CD4-positive, alpha-beta memory T cell (primary cell): ENCODE measurements at regions not wholly inside any gene's neighbourhood (a gene's known extent, or its start where the extent isn't known, plus 50 kb on each side); places are given as distances from the start of the nearest gene placed in this dataset.

Experiments
- CTCF ChIA-PET: fragments of 350-600 bp; sonication (Branson Sonifier 250); formaldehyde crosslinking; loops from one replicate; lab custom pipeline; 2021; ENCODE audit warnings: inconsistent platforms; ENCODE audit not compliant: partially characterized antibody; lab: Charles Lee
- POLR2A ChIA-PET: fragments of 350-600 bp; sonication (Branson Sonifier 250); formaldehyde crosslinking; loops from one replicate; lab custom pipeline; 2021; ENCODE audit not compliant: partially characterized antibody; lab: Charles Lee
- DNase-seq, 5 donors: peaks; one replicate each; pipeline versions ENCODE4 v3.0.0 to v3.0.0-alpha.2; 2020 to 2022; ENCODE audit warnings: mixed read lengths in 1 of 5
- H3K27ac ChIP-seq: one replicate; pipeline ENCODE4 v1.7.0; 2013; ENCODE audit warnings: low read depth, low read length
- H3K27me3 ChIP-seq: 2 replicates; pipeline ENCODE4 v1.7.0; 2013; ENCODE audit warnings: mild to moderate bottlenecking, low read length, moderate library complexity; ENCODE audit not compliant: insufficient read depth
- H3K36me3 ChIP-seq: 2 replicates; pipeline ENCODE4 v1.7.0; 2013; ENCODE audit warnings: mild to moderate bottlenecking, low read length, moderate library complexity; ENCODE audit not compliant: insufficient read depth
- H3K4me1 ChIP-seq: 2 replicates; pipeline ENCODE4 v1.7.0; 2013; ENCODE audit warnings: mild to moderate bottlenecking, low read length, moderate library complexity; ENCODE audit not compliant: insufficient read depth
- H3K4me3 ChIP-seq, 2 donors: one replicate each; pipeline ENCODE4 v1.7.0; 2013; ENCODE audit warnings: low read length in 2 of 2, mild to moderate bottlenecking in 1 of 2
- H3K9me3 ChIP-seq, 2 donors: one replicate each; pipeline ENCODE4 v1.7.0; 2013; ENCODE audit warnings: low read length in 2 of 2, control low read depth in 1 of 2; ENCODE audit not compliant: control insufficient read depth in 1 of 2
- H3K27ac Mint-ChIP-seq, 7 donors: one replicate each; pipeline ENCODE4 v1.8.0; 2020 to 2021; ENCODE audit warnings: mixed read lengths in 7 of 7, mild to moderate bottlenecking in 6 of 7, inconsistent platforms in 3 of 7, moderate library complexity in 3 of 7
- H3K27me3 Mint-ChIP-seq, 2 donors: one replicate each; pipeline ENCODE4 v1.8.0; 2020 to 2021; ENCODE audit warnings: mixed read lengths in 2 of 2
- H3K36me3 Mint-ChIP-seq, 2 donors: one replicate each; pipeline ENCODE4 v1.8.0; 2020 to 2021; ENCODE audit warnings: mixed read lengths in 2 of 2, inconsistent platforms in 1 of 2, mild to moderate bottlenecking in 1 of 2
- H3K4me1 Mint-ChIP-seq, 4 donors: one replicate each; pipeline ENCODE4 v1.8.0; 2020 to 2021; ENCODE audit warnings: mixed read lengths in 4 of 4, mild to moderate bottlenecking in 1 of 4
- H3K4me3 Mint-ChIP-seq, 8 donors: one replicate each; pipeline ENCODE4 v1.8.0; 2020 to 2021; ENCODE audit warnings: mixed read lengths in 8 of 8, mild to moderate bottlenecking in 7 of 8, moderate library complexity in 6 of 8, inconsistent platforms in 3 of 8
- H3K9me3 Mint-ChIP-seq, 8 donors: one replicate each; pipeline ENCODE4 v1.8.0; 2020 to 2021; ENCODE audit warnings: mixed read lengths in 8 of 8, mild to moderate bottlenecking in 5 of 8, inconsistent platforms in 3 of 8, moderate library complexity in 1 of 8
- intact Hi-C: fragments of 100-400 bp; cut with micrococcal nuclease; formaldehyde crosslinking; loops from one replicate; pipeline ENCODE4 v1.15.1; 2023

DNA sequence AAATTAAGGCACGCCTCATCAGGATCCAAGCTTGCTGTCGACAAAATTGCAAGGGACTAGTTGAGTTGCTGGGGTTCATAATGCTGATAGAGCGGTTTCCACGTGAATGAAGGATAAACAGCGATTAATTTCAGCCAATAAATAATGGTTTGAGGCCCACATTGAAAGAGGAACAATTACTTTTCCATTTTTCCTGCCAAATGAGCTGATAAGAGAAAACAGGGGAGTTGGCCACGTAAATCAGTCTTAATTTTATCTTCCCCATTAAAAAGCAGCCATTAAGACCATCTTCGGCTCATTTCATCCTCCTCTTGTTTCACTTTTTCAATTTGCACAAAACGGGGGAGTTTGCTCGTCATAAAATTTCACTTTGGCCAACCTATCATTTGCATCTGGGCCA lies 235.5 kb upstream of the RRP15 start:
- Mint-ChIP-seq H3K27ac (no peak overlapping the region), H3K4me3 (no peak overlapping the region), H3K9me3 (peaks cover 0 to 3% (median 0%) of the 10 kb centered on the region in 8 donors), H3K27me3 (peaks cover 0 to 2% of the 10 kb centered on the region in 2 donors), H3K36me3 (no peaks in the 10 kb centered on the region), H3K4me1 (no peaks in the 10 kb centered on the region)
- Histone ChIP-seq H3K4me1 (no peaks in the 10 kb centered on the region), H3K9me3 (no peaks in the 10 kb centered on the region), H3K27ac (no peak overlapping the region), H3K27me3 (no peaks in the 10 kb centered on the region), H3K4me3 (no peak overlapping the region), H3K36me3 (no peaks in the 10 kb centered on the region)
- CTCF ChIA-PET, result no interaction called here
- intact Hi-C loops, result no loop called here
- no peak for DNase-seq
- POLR2A ChIA-PET, result no interaction called here

DNA sequence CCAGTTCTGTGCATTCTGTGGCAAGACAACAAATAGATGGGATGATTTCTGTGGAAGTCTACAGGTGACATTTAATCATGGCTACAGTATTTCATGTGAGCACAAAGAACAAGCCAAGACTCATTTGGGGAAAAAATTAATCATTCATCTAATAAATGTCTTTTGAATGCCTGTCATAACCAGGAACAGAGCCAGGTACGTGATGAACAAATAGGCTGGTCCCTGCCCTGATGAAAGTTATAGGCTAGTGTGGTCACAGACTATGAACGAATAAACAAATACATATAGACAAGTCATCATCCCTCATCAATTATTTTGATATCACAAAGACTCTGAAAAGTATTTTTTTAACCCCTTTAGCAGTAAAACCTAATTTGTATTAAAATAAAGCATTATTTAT lies 226.4 kb upstream of the RRP15 start:
- H3K9me3 Mint-ChIP-seq, result peaks cover 0 to 5% (median 0%) of the 10 kb centered on the region in 8 donors
- no peaks in the 10 kb centered on the region for H3K36me3 Mint-ChIP-seq
- no peak overlapping the region for H3K27ac Mint-ChIP-seq
- CTCF ChIA-PET, result no interaction called here
- H3K27me3 Mint-ChIP-seq, result peaks cover 0 to 1% of the 10 kb centered on the region in 2 donors
- Histone ChIP-seq H3K9me3 (no peaks in the 10 kb centered on the region), H3K27me3 (no peaks in the 10 kb centered on the region), H3K4me3 (no peak overlapping the region), H3K27ac (no peak overlapping the region), H3K4me1 (no peaks in the 10 kb centered on the region), H3K36me3 (no peaks in the 10 kb centered on the region)
- intact Hi-C loops, result no loop called here
- no peaks in the 10 kb centered on the region for H3K4me1 Mint-ChIP-seq
- no peak overlapping the region for H3K4me3 Mint-ChIP-seq
- DNase-seq, result no peak
- POLR2A ChIA-PET, result no interaction called here

DNA sequence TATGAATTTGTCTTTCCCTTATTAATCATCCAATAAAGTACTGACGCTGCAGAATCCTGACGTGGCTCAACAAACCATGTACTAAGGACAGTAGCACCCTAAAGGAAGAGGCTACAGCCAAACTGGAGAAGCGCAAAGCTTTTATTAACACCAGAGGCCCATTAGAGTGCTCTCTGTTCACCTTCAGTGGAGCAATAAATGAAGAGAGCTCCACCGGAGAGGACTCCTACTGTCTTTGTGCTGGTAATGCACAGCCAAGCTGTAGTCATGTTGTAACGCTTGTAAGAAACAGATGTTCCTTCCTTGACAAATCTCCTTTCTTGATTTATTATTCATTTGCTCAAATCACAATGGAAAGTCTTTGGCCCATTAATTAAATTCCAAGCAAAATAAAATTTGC lies 220.7 kb upstream of the RRP15 start:
- Mint-ChIP-seq H3K4me1 (no peaks in the 10 kb centered on the region), H3K27me3 (peaks cover 0 to 1% of the 10 kb centered on the region in 2 donors), H3K36me3 (no peaks in the 10 kb centered on the region), H3K4me3 (no peak overlapping the region), H3K27ac (no peak overlapping the region), H3K9me3 (peaks cover 0 to 5% (median 2%) of the 10 kb centered on the region in 8 donors)
- DNase-seq, result no peak
- H3K4me3 ChIP-seq, result no peak overlapping the region
- intact Hi-C loops, result no loop called here
- no peak overlapping the region for H3K27ac ChIP-seq
- H3K27me3 ChIP-seq, result no peaks in the 10 kb centered on the region
- ChIA-PET POLR2A (no interaction called here), CTCF (no interaction called here)
- no peaks in the 10 kb centered on the region for H3K4me1 ChIP-seq
- no peaks in the 10 kb centered on the region for H3K36me3 ChIP-seq
- no peaks in the 10 kb centered on the region for H3K9me3 ChIP-seq

DNA sequence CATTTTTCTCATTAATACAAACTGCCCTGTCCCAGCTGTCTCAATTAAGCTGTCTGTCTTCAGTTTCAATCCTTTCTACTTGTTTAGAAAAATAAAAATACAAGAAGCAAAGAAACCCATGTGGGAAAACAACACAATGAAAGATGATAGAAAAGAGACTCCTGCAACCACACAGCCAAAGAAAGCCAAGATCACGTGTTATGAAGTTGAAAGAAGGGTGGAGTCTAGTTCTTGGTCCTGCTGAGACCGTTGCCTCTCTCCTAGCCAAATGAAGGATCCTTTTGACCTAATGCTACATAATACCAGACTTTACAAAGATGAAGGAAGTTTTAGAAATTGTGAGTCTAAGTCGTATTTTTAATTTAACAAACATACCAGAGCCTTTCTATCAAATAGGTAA lies 218.8 kb upstream of the RRP15 start:
- H3K36me3 ChIP-seq, result no peaks in the 10 kb centered on the region
- DNase-seq, result no peak
- H3K27ac Mint-ChIP-seq, result no peak overlapping the region
- H3K27me3 ChIP-seq, result no peaks in the 10 kb centered on the region
- H3K27ac ChIP-seq, result no peak overlapping the region
- no peak overlapping the region for H3K4me3 Mint-ChIP-seq
- H3K4me3 ChIP-seq, result no peak overlapping the region
- H3K9me3 ChIP-seq, result no peaks in the 10 kb centered on the region
- H3K27me3 Mint-ChIP-seq, result peaks cover 0 to 1% of the 10 kb centered on the region in 2 donors
- POLR2A ChIA-PET, result no interaction called here
- H3K9me3 Mint-ChIP-seq, result peaks cover 0 to 9% (median 1%) of the 10 kb centered on the region in 8 donors
- intact Hi-C loops, result no loop called here
- no peaks in the 10 kb centered on the region for H3K4me1 Mint-ChIP-seq
- H3K4me1 ChIP-seq, result no peaks in the 10 kb centered on the region
- no peaks in the 10 kb centered on the region for H3K36me3 Mint-ChIP-seq
- CTCF ChIA-PET, result no interaction called here

DNA sequence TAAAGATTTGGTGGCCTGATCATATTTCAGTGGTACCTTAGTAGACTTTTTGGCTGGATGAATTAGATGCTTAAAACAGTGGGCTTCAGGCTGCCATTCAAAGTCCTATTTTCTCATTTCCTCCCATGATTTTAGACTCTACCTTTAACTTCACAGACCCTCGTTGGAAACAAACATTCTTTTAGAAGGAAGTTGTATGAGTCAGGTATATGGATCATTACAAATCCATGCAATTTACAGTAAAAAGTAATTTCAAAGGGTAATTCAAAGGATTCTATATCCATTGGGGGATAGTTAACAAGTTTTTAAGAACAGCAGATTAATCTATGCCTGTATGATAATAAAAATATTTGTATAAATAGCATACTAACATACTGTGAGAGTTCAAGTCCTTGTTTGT lies 216.9 kb upstream of the RRP15 start:
- CTCF ChIA-PET, result no interaction called here
- Histone ChIP-seq H3K27me3 (no peaks in the 10 kb centered on the region), H3K36me3 (no peaks in the 10 kb centered on the region), H3K9me3 (no peaks in the 10 kb centered on the region), H3K4me1 (no peaks in the 10 kb centered on the region), H3K27ac (no peak overlapping the region), H3K4me3 (no peak overlapping the region)
- Mint-ChIP-seq H3K9me3 (peaks cover 0 to 9% (median 1%) of the 10 kb centered on the region in 8 donors), H3K4me3 (no peak overlapping the region), H3K27me3 (no peaks in the 10 kb centered on the region), H3K27ac (no peak overlapping the region), H3K36me3 (no peaks in the 10 kb centered on the region), H3K4me1 (no peaks in the 10 kb centered on the region)
- DNase-seq, result no peak
- intact Hi-C loops, result no loop called here
- POLR2A ChIA-PET, result no interaction called here

DNA sequence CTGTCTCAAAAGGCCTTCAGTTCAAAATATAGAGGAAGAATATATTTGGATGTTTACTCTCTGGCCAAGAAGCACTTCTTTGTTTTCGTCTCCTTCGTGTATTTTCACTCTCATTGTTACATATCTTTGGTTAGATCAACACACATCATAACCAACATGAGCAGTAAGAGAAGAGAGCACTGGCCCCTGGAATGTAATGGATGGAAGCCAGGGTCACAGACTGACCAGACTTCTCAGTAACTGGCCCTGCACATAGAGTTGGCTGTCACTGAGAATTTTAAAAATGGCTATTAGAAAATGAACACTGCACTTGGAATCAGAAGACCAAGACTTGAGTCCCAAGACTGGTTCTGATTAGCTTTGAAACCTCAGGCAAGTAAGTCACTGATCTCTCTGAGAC lies 215.9 kb upstream of the RRP15 start:
- ChIA-PET POLR2A (no interaction called here), CTCF (no interaction called here)
- no peak overlapping the region for H3K4me3 Mint-ChIP-seq
- Histone ChIP-seq H3K36me3 (no peaks in the 10 kb centered on the region), H3K27me3 (no peaks in the 10 kb centered on the region), H3K9me3 (no peaks in the 10 kb centered on the region), H3K4me1 (no peaks in the 10 kb centered on the region), H3K4me3 (no peak overlapping the region), H3K27ac (no peak overlapping the region)
- peaks cover 0 to 9% (median 1%) of the 10 kb centered on the region in 8 donors for H3K9me3 Mint-ChIP-seq
- H3K36me3 Mint-ChIP-seq, result no peaks in the 10 kb centered on the region
- intact Hi-C loops, result no loop called here
- no peak for DNase-seq
- no peaks in the 10 kb centered on the region for H3K4me1 Mint-ChIP-seq
- H3K27ac Mint-ChIP-seq, result no peak overlapping the region
- H3K27me3 Mint-ChIP-seq, result no peaks in the 10 kb centered on the region

DNA sequence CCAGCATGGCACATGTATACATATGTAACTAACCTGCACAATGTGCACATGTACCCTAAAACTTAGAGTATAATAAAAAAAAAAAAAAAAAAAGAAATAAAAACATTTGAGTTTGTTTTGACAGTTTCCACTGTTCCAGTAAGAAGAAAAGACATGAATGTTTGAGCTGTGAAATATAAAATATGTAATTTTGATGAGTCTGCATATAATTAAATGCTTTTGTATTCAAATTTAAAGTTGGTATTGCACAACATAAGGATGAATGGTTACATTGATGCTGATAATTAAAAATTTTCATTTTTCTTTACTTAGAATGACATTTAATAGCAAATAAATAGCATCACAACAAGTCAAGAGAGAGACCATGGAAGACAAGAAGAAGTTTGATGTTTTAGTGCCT lies 212.0 kb upstream of the RRP15 start:
- no peaks in the 10 kb centered on the region for H3K36me3 ChIP-seq
- intact Hi-C loops, result no loop called here
- no peak overlapping the region for H3K4me3 ChIP-seq
- Mint-ChIP-seq H3K9me3 (peaks cover 0 to 13% (median 4%) of the 10 kb centered on the region in 8 donors), H3K4me3 (no peak overlapping the region), H3K4me1 (no peaks in the 10 kb centered on the region), H3K27me3 (no peaks in the 10 kb centered on the region), H3K36me3 (no peaks in the 10 kb centered on the region), H3K27ac (no peak overlapping the region)
- no peaks in the 10 kb centered on the region for H3K27me3 ChIP-seq
- H3K27ac ChIP-seq, result no peak overlapping the region
- H3K9me3 ChIP-seq, result no peaks in the 10 kb centered on the region
- POLR2A ChIA-PET, result no interaction called here
- DNase-seq, result no peak
- no peaks in the 10 kb centered on the region for H3K4me1 ChIP-seq
- CTCF ChIA-PET, result no interaction called here

DNA sequence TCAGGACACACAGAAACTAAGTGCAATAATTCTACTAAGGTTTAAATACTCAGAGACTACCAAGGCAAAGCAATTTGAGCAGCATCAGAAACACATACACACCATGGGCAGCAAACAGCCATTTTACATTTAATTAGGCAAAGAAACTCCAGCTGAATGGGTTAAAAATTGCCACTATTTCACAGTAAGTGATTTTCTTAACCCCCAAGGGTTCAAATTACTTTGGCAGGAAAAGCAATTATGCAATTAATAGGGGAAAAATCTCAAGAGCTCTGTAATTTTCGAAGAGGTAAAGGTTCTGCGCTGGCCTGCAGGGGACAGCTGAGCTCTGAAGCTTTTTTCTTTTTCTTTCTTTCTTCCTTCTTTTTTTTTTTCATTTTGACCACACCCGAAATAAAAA lies 206.2 kb upstream of the RRP15 start:
- Mint-ChIP-seq H3K4me3 (no peak overlapping the region), H3K9me3 (peaks cover 0 to 8% (median 7%) of the 10 kb centered on the region in 8 donors), H3K36me3 (no peaks in the 10 kb centered on the region), H3K27me3 (no peaks in the 10 kb centered on the region), H3K4me1 (no peaks in the 10 kb centered on the region), H3K27ac (no peak overlapping the region)
- intact Hi-C loops, result no loop called here
- Histone ChIP-seq H3K27ac (no peak overlapping the region), H3K36me3 (no peaks in the 10 kb centered on the region), H3K27me3 (no peaks in the 10 kb centered on the region), H3K4me3 (no peak overlapping the region), H3K4me1 (no peaks in the 10 kb centered on the region), H3K9me3 (no peaks in the 10 kb centered on the region)
- DNase-seq, result no peak
- POLR2A ChIA-PET, result no interaction called here
- CTCF ChIA-PET, result no interaction called here
